HUES6 (cell line): ENCODE measurements at regions not wholly inside any gene's neighbourhood (a gene's known extent, or its start where the extent isn't known, plus 50 kb on each side); places are given as distances from the start of the nearest gene placed in this dataset.

ENCODE experiments used
- H3K27ac ChIP-seq: 2 replicates; pipeline ENCODE4 v1.7.0; 2013; ENCODE audit warnings: low read depth, mild to moderate bottlenecking, low read length, inconsistent platforms
- H3K27me3 ChIP-seq: 2 replicates; pipeline ENCODE4 v1.6.1; 2013; ENCODE audit warnings: low read length; ENCODE audit not compliant: control insufficient read depth, insufficient read depth
- H3K36me3 ChIP-seq: 2 replicates; pipeline ENCODE4 v1.6.1; 2013; ENCODE audit warnings: low read length; ENCODE audit not compliant: control insufficient read depth, insufficient read depth
- H3K4me1 ChIP-seq: 2 replicates; pipeline ENCODE4 v1.6.1; 2013; ENCODE audit warnings: low read length; ENCODE audit not compliant: control insufficient read depth, insufficient read depth
- H3K4me3 ChIP-seq: 2 replicates; pipeline ENCODE4 v1.5.1; 2013; ENCODE audit warnings: low read depth, low read length
- H3K9ac ChIP-seq: one replicate; pipeline ENCODE4 v1.6.1; 2013; ENCODE audit warnings: mild to moderate bottlenecking, low read length
- H3K9me3 ChIP-seq: 2 replicates; pipeline ENCODE4 v1.6.1; 2013; ENCODE audit warnings: low read depth, low read length; ENCODE audit not compliant: control insufficient read depth, insufficient read depth

DNA sequence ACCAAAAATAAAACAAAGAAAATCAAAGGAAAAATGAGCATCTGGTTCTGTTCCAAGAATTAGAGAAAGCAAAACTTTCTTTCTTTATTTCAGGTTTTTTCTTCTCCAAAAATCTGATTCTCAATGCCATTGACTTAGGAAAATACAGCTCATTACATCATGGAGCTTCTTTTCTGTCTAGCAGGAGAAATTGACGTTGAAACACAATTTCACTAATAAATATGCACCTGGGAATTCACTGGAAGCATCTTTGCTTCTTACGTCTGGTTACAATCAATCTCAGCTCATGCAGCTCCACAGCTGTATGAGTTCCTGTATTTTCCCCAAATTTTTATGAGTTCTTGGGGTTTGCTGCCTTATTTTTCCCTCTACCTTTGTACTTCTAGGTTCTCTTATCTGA lies 1568.6 kb upstream of the GOT2 start:
- no peaks in the 10 kb centered on the region for H3K9me3 ChIP-seq
- H3K4me1 ChIP-seq: no peaks in the 10 kb centered on the region
- no peak overlapping the region for H3K9ac ChIP-seq
- H3K4me3 ChIP-seq: no peak overlapping the region
- H3K27ac ChIP-seq: no peak overlapping the region
- H3K36me3 ChIP-seq: no peaks in the 10 kb centered on the region
- H3K27me3 ChIP-seq: no peaks in the 10 kb centered on the region

DNA sequence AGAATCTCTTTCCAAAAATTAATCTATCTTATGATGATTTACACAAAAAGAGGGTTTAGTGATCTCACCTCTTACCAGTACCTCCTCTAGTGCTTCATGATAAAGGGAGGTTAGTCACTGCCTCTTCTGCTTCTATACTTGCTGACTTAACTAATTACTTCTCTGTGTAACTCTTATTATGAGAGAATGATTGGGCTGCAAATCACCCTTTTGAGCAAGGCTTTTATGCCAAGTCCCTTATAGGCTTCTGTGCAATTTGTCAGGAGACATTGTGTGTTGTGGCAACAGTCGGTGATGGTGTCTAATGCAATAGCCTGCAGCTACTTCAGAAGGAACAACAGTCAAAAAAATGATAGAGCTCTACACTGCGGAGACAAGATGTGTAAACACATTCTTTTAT lies 1568.1 kb upstream of the GOT2 start:
- H3K36me3 ChIP-seq: no peaks in the 10 kb centered on the region
- no peak overlapping the region for H3K9ac ChIP-seq
- H3K27ac ChIP-seq: no peak overlapping the region
- no peaks in the 10 kb centered on the region for H3K27me3 ChIP-seq
- H3K4me3 ChIP-seq: no peak overlapping the region
- no peaks in the 10 kb centered on the region for H3K9me3 ChIP-seq
- H3K4me1 ChIP-seq: no peaks in the 10 kb centered on the region

DNA sequence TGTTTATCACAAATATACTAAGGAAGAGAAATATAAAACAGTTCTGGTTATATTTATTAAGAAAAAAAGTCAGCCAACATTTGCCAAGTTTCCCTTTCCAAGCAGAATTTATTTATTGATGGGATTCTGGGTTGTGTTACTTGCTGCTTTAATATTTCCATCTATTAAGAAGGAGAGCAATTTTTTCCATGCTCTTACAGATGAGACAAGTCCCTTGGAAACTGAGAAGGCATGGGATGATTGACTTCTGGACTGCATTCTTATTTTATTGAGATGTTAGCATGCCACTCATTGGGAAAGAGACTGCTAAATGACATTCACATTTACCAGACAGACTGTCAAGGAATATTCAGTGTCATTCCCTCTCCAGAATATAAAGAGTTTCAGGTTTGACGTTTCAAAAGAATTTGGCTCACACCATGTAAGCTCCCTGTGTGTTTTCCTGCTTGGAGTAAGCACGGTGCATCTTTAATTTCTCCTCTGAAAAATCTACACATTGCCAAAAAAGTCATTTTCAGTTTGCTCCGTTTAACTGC lies 1565.2 kb upstream of the GOT2 start:
- Histone ChIP-seq H3K36me3 (no peaks in the 10 kb centered on the region), H3K4me1 (no peaks in the 10 kb centered on the region), H3K27me3 (no peaks in the 10 kb centered on the region), H3K4me3 (no peak overlapping the region), H3K27ac (no peak overlapping the region), H3K9me3 (no peaks in the 10 kb centered on the region), H3K9ac (no peak overlapping the region)

DNA sequence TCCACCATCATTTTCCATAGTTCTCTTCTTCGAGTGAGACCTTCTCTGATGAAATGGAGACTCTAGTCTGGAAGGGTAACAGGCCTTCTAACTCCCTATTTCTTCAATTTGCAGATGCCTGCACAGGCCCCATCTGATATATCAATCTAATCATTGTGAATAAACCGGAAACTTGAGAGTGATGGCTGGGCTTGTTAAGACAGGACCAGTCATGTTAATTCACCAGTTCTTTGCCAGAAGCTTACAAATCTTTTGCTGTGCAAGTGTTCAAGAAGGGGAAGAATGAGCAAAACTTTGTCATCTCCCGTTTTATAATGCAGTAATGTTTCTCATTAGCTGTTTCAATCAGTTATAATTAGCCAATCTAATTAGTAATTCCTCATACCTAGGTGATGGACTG lies 1561.3 kb upstream of the GOT2 start:
- no peak overlapping the region for H3K27ac ChIP-seq
- H3K9ac ChIP-seq: no peak overlapping the region
- H3K4me3 ChIP-seq: no peak overlapping the region
- H3K9me3 ChIP-seq: no peaks in the 10 kb centered on the region
- no peaks in the 10 kb centered on the region for H3K36me3 ChIP-seq
- no peaks in the 10 kb centered on the region for H3K27me3 ChIP-seq
- H3K4me1 ChIP-seq: no peaks in the 10 kb centered on the region

DNA sequence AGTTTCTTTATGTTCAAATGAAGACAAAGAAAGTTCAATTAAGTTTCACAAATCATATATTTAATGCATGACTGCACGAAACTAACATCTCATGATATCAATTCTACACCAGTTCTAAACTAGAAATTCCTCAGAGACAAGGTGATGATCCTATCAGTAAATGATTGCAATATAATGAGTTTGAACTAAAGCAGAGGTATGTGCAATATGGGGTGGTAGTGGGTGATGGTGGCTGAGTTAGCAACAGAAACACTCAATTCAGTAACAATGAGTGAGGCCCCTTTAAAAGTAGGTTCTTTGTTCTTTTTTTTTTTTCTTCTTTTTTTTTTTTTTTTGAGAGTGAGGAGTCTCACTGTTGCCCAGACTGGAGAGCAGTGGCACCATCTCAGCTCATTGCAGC lies 1551.7 kb upstream of the GOT2 start:
- peaks cover 4% of the 10 kb centered on the region; the same call in 1 of the 2 replicates for H3K4me1 ChIP-seq
- H3K27me3 ChIP-seq: no peaks in the 10 kb centered on the region
- H3K4me3 ChIP-seq: no peak overlapping the region
- no peak overlapping the region for H3K9ac ChIP-seq
- no peaks in the 10 kb centered on the region for H3K9me3 ChIP-seq
- no peaks in the 10 kb centered on the region for H3K36me3 ChIP-seq
- H3K27ac ChIP-seq: no peak overlapping the region

DNA sequence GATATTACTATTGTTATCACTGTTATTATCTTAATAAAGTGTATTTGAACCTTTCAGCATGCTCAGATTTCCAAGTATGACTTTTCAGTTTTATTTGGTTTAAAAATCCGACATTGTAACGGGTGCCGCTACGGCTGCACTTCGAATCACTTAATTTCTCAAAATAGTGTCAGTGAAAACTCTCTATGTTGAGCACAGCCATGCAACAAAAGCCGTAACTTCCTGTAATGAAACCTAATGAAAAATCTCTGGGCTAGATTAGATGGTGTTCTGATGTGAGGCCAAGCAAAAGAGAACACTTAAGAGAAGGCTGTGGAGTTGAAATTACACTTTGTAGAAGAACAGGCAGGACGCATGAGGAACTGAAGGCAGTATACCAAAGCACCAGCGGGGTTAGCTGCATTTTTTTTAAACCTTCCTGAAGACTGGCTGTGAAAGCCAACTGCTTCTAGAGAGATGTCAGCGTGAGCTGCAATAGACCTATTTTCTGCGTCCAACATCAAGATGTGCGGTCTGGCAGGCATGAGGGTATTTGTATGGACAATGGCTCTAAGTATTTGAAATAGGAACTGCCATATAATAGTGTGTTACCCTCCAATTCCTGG lies 1545.0 kb upstream of the GOT2 start:
- no peaks in the 10 kb centered on the region for H3K36me3 ChIP-seq
- H3K4me3 ChIP-seq: no peak overlapping the region
- H3K4me1 ChIP-seq: peaks cover 4% of the 10 kb centered on the region; the same call in 1 of the 2 replicates
- no peak overlapping the region for H3K27ac ChIP-seq
- H3K9me3 ChIP-seq: no peaks in the 10 kb centered on the region
- no peak overlapping the region for H3K9ac ChIP-seq
- no peaks in the 10 kb centered on the region for H3K27me3 ChIP-seq

DNA sequence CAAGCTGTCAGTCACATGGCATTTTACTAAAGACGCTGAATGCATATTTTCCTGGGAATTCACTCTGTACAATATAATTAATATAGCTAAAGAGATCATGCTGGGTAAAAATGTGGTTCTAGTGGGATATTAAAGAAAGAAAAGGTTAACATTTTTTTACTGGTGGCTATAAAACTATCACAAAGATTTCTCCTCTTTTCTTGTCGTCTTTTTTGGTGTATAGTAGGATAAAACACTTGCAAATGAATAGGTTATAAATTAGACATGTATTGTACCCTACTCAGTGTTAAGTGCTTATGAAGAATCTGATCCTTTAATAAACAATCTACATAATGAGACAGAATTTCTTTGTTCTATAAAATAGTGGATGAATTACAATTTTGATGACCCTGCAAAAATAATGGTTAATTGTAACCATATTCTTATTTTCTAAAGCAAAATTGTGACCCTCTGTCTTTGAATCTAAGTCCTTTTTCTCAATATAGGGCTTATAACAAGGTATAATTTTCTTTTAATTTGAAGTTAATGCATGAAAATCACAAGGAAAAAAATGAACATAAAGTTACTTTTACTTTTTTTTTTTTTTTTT lies 1540.4 kb upstream of the GOT2 start:
- no peaks in the 10 kb centered on the region for H3K9me3 ChIP-seq
- no peaks in the 10 kb centered on the region for H3K27me3 ChIP-seq
- H3K36me3 ChIP-seq: no peaks in the 10 kb centered on the region
- no peak overlapping the region for H3K9ac ChIP-seq
- H3K4me1 ChIP-seq: no peaks in the 10 kb centered on the region; the same call in 1 of the 2 replicates
- no peak overlapping the region for H3K4me3 ChIP-seq
- H3K27ac ChIP-seq: no peak overlapping the region

DNA sequence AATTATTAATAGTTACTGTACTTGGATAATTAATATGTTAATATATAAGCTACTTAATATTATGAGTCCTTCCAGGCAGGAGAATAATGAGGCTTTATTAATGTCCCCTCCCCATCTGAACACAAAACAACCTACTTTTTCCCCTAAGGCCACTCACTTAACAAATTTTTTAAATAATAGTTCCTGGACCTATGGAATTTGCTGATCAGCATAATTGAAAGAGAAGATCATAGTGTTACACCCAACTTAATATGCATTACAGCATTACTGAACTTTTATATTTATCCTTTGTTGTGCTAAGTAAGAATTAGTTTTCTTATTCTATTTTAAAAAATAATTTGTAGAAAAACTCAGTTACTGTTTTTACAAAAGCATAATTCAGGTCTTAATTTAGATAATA lies 1537.7 kb upstream of the GOT2 start:
- Histone ChIP-seq H3K4me3 (no peak overlapping the region), H3K36me3 (no peaks in the 10 kb centered on the region), H3K9ac (no peak overlapping the region)

DNA sequence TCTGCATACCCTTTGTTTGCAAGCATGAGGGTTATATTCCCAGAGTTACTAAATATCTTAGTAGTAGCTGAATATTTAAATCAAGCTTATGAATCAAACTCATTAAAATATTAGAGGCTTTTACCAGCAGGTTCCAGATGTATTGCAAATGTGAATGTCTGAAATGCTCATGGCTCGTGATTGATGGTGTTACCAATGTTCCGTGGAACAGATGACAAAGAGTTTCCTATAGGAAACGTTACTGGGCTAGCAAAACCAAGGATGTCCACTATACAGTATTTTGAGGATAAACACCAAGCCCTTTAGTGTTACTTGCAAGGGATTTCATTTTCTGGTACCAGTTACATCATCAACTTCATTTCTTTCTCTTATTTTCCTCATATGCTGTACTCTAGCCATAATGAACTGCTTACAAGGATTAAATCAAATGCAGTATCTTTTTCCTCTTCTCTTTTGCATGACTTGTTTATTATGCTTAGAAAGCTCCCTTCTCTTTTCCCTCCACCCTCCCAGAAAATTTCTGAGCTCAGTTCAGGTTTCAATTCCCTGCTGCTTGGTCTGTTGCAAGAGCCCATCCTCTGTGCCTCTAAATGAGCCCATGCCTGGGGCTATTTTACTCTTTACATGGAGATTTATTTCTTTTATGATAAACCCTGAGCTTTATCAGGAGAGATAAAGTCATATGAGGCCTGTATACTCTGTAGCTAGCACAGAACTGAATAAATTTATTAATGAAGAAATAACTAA lies 1537.1 kb upstream of the GOT2 start:
- no peak overlapping the region for H3K4me3 ChIP-seq
- H3K4me1 ChIP-seq: no peaks in the 10 kb centered on the region; the same call in 1 of the 2 replicates
- no peaks in the 10 kb centered on the region for H3K9me3 ChIP-seq
- H3K36me3 ChIP-seq: no peaks in the 10 kb centered on the region
- no peak overlapping the region for H3K9ac ChIP-seq
- no peaks in the 10 kb centered on the region for H3K27me3 ChIP-seq
- H3K27ac ChIP-seq: no peak overlapping the region

More for the DNA sequence above, 1537.7 kb upstream of the GOT2 start:
- Histone ChIP-seq H3K27ac (no peak overlapping the region), H3K9me3 (no peaks in the 10 kb centered on the region), H3K4me1 (no peaks in the 10 kb centered on the region; the same call in 1 of the 2 replicates), H3K27me3 (no peaks in the 10 kb centered on the region)

DNA sequence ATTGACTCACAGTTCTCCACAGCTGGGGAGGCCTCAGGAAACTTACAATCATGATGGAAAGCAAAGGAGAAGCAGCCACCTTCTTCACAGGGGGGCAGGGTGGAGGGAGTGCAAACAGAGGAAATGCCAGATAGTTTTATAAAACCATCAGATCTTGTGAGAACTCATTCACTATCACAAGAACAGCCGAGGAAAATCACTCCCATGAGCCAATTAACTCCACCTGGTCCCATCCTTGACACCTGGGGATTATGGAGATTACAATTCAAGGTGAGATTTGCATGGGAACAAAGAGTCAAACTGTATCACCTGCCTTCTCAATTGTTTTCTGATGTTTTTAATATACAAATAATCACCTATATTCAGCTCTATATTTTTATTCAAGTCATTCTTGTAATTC lies 1527.3 kb upstream of the GOT2 start:
- Histone ChIP-seq H3K27ac (no peak overlapping the region), H3K4me3 (no peak overlapping the region), H3K9ac (no peak overlapping the region), H3K27me3 (no peaks in the 10 kb centered on the region), H3K36me3 (no peaks in the 10 kb centered on the region), H3K9me3 (no peaks in the 10 kb centered on the region), H3K4me1 (0 out of 2 replicates have a peak, but pooled peaks cover 6% of the 10 kb centered on the region)

DNA sequence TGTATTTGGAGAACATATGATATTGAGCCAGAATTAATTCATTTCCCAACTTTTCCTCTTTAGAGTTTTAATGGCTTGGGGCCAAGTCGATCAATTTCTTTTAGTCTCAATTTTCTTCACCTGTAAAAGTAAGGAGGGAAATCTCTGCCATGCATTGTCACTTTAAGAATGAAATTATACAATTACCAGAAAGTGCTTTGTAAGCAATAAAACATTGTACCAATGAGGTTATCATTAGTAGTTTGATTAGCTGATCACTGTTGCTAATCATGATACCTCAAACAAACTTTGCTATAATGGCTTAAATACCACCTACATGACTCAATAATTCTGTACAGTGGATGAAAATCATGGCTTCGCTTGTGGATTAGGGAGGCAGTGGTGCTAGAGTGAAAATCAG lies 1525.8 kb upstream of the GOT2 start:
- Histone ChIP-seq H3K27me3 (no peaks in the 10 kb centered on the region), H3K36me3 (no peaks in the 10 kb centered on the region), H3K9ac (no peak overlapping the region), H3K27ac (no peak overlapping the region), H3K4me1 (0 out of 2 replicates have a peak, but pooled peaks cover 6% of the 10 kb centered on the region), H3K9me3 (no peaks in the 10 kb centered on the region), H3K4me3 (no peak overlapping the region)
